ENCODE measurements at regions not wholly inside any gene's neighbourhood (a gene's known extent, or its start where the extent isn't known, plus 50 kb on each side); places are given as distances from the start of the nearest gene placed in this dataset.

DNA sequence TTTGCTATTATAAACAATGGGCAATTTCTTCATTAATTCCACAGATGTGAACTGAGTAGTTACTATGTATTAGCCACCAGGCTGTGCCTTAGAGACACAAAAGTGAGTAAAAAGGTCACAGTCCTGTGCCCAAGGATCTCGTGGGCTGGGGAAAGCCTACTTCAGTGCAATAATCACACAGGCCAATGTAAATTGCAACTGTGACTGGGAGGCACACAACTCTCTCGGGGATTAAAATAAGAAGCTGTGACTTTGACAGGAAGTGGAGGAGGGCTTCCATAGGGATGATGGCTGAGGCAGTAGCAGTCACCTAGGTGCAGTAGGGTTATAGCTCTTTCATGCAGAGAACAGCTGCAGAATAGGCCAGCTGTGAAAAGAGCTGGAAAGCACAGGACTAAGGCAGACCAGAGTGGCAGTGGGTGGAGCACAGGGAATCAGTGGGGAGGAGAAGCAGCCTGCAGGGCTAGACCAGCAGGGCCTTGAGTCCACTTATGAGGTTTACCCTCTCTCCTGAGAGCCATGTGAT, 121.9 kb downstream of the MAB21L3 start:
- no peak for DNase-seq (ENCODE audit: low read depth)

- no peak for DNase-seq (ENCODE audit: low read depth)
Observed at GRCh38 chr1:116234429-116234828, 123.2 kb downstream of the MAB21L3 start.

GRCh38 chr1:116239916-116240315, 128.7 kb downstream of the MAB21L3 start:
- no peak for DNase-seq (ENCODE audit: low read depth)

DNA sequence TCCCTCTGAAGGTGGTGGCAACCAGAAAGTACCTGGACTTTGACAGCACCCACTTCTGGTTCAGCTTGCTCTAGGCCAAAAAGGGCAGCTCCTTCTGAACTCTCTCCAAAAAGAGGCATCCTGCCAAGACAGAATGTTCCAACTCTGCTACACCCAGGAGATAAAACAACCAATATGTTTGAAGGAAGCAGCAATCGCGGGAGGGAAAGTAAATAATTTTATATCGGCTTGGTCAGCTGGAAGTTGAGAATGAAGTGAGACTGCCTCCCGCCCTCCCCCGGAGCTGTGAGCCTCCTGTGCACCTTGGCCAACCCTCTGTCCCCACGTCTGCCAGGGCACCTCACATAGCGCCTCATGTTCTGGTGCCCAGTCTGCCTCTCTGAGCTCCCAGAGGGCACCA, 130.3 kb upstream of the ATP1A1 start:
- no peak for DNase-seq (ENCODE audit: low read depth)

GRCh38 chr1:116243333-116244054, 129.6 kb upstream of the ATP1A1 start:
- no peak for DNase-seq (ENCODE audit: low read depth)

DNA sequence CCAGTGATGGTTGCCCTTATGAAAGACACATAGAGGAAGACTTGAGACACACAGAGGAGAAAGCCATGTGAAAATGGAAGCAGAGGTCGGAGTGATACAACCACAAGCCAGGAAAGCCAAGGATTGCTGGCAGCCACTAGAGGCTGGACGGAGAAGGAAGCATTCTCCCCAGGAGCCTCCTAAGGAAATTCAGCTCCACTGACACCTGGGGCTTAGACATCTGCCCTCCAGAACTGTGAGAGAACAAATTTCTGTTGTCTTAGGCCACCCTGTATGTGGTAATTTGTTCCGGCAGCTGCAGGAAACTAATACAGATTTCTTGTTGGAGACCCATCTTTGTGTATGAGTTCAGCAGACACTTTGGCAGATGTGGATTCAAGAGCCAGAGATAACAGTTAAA, 126.9 kb upstream of the ATP1A1 start:
- no peak for DNase-seq (ENCODE audit: low read depth)

- no peak for DNase-seq (ENCODE audit: low read depth)
Observed at GRCh38 chr1:116252271-116252670, 120.8 kb upstream of the ATP1A1 start.

GRCh38 chr1:116252785-116253184, 120.3 kb upstream of the ATP1A1 start:
- DNase-seq (ENCODE audit: low read depth), result no peak

- DNase-seq (ENCODE audit: low read depth), result no peak
Observed at GRCh38 chr1:116253566-116254382, 119.3 kb upstream of the ATP1A1 start.

DNA sequence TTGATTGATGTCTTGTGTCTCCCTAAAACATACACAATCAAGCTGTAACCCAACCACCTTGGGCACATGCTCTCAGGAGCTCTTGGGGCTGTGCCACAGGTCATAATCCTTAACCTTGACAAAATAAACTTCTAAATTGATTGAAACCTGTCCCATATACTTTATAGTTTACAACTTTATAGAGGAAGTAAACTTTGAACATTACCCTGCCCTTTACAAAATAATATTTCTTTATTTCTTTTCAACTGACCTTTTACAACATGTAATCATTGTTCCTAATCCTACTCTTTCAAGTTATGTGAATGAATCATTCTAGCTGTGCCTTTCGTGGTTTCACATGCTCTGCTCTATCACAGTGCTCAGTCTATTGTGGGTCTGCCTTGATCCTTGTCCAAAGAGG, 118.3 kb upstream of the ATP1A1 start:
- DNase-seq (ENCODE audit: low read depth), result no peak

- no peak for DNase-seq (ENCODE audit: low read depth)
Observed at GRCh38 chr1:116255486-116256285, 117.4 kb upstream of the ATP1A1 start.

DNA sequence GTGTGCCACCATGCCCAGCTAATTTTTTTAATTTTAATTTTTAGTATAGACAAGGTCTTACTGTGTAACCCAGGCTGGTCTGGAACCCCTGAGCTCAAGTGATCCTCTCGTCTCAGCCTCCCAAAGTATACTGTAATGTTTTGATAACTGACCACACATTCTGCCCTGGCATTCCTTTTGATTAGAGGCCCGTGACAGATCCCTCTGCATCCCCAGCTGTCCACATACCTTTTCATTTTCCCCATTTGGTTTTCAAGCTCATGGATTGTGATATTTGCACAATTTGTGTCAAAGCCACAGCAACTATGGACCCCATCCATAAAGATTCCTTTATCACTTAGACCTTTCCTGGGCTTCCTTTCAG, 116.8 kb upstream of the ATP1A1 start:
- DNase-seq (ENCODE audit: low read depth), result no peak

DNA sequence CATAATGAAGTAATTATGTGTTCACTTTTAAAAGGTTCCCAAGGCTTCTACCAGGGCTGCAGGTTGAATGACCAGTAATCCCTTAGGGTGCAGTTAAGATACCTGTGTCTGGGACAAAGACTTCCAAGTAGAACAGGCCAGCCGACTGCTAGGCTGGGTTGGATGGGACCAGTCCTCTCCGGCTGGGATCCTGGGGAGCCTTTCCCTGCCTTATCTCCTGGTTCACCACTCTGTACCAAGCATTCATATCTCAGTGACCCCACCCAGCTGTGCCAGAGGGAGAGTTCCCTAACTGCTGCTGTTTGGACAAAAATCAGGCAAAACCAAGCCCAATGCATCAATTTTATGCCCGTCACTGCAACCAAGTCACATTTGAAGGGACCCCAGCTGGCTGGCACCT, 116.2 kb upstream of the ATP1A1 start:
- no peak for DNase-seq (ENCODE audit: low read depth)

DNA sequence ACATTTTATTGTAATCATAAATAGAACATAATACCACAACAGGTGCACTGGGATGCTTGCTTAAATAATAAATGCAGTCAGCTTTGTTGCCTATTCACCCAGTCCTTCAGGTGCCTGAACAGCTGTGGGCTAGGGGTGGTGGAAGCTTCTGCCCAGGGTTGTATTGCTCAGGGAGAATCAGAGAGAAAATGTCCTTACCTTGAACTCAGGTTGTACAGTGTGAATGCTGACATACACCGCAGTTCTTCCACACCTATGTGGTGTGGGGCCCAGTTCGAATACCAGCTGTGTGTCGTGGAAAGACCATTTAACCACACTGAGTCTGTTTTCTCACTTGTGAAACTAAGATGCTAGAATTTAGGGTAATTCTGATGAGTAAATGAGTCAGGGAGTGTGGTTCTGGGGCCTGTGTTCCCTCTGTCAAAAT, 115.7 kb upstream of the ATP1A1 start:
- no peak for DNase-seq (ENCODE audit: low read depth)

GRCh38 chr1:116257836-116258235, 115.2 kb upstream of the ATP1A1 start:
- DNase-seq (ENCODE audit: low read depth), result no peak

GRCh38 chr1:116258668-116259419, 114.2 kb upstream of the ATP1A1 start:
- DNase-seq (ENCODE audit: low read depth), result no peak

- DNase-seq (ENCODE audit: low read depth), result no peak
Observed at GRCh38 chr1:116259663-116260062, 113.4 kb upstream of the ATP1A1 start.

GRCh38 chr1:116260115-116260514, 112.9 kb upstream of the ATP1A1 start:
- no peak for DNase-seq (ENCODE audit: low read depth)

DNA sequence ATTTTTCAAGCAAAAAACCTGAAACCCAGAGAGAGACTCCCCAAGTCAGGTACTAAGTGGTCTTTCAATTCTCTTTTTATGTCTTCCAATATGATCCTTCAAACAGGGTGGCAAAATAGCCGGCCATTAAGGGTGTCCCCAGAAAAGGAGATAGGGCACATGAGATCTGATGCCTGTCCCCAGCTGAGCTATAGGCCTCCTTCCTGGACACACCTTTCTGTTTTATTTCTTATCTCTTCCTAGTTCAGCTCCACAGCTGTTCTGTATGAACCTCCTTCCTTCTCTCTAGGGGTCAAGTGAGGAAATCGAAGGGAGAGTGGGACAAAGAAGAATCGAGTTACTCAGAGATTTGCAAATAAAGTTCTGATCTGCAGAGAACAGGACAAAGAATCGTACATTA, 112.4 kb upstream of the ATP1A1 start:
- no peak for DNase-seq (ENCODE audit: low read depth)

- DNase-seq (ENCODE audit: low read depth), result no peak
Observed at GRCh38 chr1:116261227-116261626, 111.8 kb upstream of the ATP1A1 start.

- DNase-seq (ENCODE audit: low read depth), result no peak
Observed at GRCh38 chr1:116262207-116262994, 110.6 kb upstream of the ATP1A1 start.

Data from HS-5 (cell line).